Epithelial cell of prostate (primary cell): ENCODE measurements at regions not wholly inside any gene's neighbourhood (a gene's known extent, or its start where the extent isn't known, plus 50 kb on each side); places are given as distances from the start of the nearest gene placed in this dataset.
"Not testable (repeated sequence)": the region's sequence is repeated elsewhere in the genome, so short reads cannot be mapped to it uniquely, and the experiment has no call there.

Source experiments
- DNase-seq: peaks from one replicate; pipeline ENCODE4 v3.0.0-alpha.2; 2011; ENCODE audit warnings: low read depth, low spot score
- H3K27ac ChIP-seq: fragments of 450-650 bp; 2 replicates; pipeline ENCODE4 v1.5.1; 2017; ENCODE audit warnings: mild to moderate bottlenecking

DNA sequence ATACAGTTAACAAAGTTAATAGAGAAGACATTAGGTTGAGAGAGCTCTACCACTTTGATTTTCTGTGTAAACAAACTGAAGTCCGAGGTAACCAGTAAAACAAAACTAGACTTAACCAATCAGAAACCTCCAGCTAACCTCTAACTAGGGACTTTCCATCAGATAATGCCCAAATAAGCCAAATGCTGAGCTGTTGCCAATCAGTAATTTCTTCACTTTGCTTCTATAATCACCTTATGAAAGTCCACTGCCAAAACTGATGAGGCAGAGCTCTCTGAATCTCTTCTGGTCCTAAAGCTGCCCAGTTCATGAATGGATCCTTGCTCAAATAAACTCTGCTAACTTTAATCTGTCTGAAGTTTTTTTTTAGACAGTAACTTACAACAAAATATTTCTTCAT lies 448.0 kb upstream of the NECTIN3 start:
- H3K27ac ChIP-seq = no peak overlapping the region
- DNase-seq = no peak

DNA sequence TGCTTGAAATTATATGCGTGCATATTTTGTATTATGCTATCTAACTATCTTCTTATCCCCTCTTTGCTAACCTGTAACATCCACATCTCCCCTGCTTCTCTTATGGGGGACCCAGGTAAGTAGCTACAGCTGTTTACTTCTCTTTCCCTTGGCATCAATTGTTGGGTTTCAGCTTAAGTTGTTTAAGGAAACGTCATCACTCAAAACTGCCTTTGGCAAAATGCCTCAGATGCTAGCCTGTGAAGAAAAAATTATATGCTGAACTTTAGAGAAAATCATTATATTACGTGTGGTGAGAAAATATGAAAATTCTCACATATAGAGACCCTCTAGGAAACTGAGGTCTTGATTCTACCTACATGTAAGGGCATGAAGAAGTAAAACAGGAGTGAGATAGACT lies 447.0 kb upstream of the NECTIN3 start:
- H3K27ac ChIP-seq = no peak overlapping the region
- no peak for DNase-seq

DNA sequence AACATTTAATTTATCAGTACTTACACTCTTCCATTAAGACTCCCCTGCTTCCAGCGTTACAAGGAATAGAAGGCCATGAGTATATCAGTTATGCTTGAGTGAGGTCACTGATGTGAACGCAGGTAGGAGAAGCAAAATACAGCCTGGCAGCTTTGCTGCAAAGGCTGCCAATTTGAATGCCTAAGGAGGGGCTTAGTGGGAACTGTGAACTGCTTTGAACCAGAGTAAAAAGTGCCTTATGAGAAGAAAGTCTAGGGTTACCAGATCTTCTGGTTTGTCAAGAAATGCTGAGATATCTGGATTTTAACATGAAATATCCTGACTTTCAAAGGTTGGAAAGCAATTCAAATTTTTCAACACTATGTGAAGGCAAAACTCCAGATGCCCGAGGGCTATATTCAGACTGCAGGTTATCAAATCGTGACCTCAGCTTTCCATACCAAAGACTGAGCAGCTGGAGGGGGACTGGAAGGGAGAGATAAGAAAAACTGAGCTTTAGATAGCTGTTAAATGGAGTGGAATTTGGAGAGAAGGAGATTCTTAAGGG lies 446.3 kb upstream of the NECTIN3 start:
- no peak for DNase-seq

DNA sequence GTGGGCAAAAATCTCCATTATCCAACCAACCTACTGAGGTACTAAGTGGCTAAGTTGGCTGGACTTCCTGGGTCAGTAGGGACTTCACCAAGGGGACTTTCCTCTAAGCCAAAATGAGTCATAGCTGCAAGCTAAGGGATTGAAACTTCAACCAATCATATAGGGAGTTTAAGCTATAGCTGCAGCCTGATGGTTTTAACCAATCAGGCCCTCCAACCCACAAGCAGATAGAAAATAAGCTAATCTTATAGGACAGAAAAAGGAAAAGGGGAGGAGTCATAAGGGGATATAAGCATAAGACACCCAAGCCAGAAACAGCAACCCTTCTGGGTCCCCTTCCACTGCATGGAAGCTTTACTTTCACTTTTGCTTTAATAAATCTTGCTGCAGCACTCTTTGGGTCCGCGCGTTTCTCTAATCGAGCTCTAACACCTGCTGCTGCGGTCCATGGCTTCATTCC lies 444.9 kb upstream of the NECTIN3 start:
- not testable (repeated sequence) for DNase-seq, H3K27ac ChIP-seq

More for the DNA sequence above, 446.3 kb upstream of the NECTIN3 start:
- H3K27ac ChIP-seq = no peak overlapping the region

DNA sequence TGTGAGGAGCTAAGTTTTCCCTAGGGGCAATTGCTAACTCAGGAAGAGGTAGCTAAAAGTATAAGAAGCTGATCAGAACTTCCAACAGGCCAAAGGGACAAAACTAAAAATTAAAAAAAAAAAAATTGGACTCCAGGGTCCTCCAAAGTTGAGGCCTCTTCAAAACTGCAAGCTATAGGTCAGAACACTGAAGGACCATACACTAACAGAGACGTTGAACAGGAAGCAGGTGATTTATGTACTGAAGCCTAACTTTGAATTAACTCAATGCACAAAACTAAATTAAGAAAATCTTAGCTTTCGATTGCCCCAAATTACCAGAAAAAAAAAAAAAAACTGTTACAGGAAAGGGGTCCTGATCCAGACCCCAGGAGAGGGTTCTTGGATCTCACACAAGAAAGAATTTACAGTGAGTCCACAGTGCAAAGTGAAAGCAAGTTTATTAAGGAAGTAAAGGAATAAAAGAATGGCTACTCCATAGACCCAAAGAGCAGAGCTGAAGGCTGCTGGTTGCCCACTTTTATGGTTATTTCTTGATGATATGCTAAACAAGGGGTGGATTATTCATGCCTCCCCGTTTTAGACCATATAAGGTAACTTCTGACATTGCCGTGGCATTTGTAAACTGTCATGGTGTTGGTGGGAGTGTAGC lies 442.8 kb upstream of the NECTIN3 start:
- DNase-seq = no peak
- H3K27ac ChIP-seq = no peak overlapping the region

DNA sequence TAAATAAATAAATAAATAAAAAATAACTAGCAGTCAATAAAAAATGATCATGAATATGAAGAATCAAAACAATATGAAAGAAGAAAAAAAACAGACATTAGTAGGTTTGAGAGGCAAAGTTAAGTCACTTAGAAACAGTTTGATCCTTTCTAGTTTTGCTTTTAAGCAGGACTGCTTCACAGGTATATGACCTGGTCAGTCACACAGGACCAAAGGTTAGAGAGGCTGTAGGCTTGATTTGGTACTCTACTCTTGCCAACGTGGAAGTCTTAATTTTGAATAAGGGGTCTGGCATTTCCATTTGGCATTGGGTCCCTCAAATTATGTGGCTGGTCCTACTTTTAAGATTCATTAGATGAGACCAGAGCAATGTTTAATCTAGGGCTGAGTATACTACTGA lies 441.7 kb upstream of the NECTIN3 start:
- no peak overlapping the region for H3K27ac ChIP-seq
- no peak for DNase-seq

DNA sequence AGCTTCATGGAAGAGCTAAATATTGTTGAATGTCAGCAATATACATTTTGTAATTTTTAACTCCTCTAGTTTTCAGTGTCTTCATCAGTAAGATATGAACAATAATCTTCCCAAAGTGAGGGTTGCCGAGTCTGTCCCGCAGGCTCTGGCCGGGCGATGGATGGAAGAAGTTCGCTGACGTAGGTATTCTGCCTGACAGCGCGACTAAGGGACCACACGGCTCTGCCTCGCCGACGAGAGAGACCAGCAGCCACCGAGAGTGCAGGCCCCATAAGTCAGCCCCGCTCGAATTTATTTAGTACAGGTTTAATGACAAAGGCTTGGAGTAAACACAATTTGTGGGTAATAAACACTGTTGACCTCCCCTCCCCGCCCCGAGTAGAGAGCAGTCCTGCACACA lies 427.4 kb upstream of the NECTIN3 start:
- no peak overlapping the region for H3K27ac ChIP-seq
- DNase-seq = no peak

DNA sequence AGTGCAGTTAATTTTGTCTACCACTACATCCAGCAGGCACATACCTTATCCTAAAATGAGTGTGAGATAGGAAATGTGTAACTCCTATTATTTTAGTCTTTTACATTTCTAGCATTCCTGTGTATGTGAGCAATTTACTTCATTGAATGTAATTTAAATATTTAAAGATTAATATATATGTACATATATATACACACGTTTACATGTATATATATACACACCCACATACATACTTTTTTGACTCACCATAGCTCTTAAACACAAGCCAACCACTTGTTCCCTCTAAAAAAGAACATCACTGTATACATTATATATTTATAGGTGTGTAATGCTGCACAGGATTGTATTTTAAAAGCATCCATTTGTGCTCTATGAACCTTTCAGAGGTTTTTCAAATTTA lies 425.6 kb upstream of the NECTIN3 start:
- H3K27ac ChIP-seq = no peak overlapping the region
- DNase-seq = no peak

DNA sequence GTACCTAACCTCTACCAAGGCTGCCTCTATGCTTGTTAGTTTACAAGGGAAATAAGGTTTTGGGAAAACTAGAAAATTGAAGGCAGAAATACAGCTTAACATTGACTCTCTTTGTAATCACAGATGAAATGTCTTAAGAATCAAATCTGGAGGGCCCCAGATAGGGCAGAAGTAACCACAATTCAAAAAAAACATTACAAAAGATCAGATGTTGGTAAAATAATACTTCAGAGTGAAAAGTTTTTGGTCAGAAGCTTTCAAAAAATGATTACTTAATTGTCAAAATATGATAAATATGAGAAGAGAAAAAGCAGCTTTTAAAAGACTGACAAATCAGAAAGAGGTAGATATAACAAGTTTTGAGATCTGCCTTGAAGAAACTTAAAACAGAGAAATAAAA lies 425.1 kb upstream of the NECTIN3 start:
- no peak overlapping the region for H3K27ac ChIP-seq
- no peak for DNase-seq

DNA sequence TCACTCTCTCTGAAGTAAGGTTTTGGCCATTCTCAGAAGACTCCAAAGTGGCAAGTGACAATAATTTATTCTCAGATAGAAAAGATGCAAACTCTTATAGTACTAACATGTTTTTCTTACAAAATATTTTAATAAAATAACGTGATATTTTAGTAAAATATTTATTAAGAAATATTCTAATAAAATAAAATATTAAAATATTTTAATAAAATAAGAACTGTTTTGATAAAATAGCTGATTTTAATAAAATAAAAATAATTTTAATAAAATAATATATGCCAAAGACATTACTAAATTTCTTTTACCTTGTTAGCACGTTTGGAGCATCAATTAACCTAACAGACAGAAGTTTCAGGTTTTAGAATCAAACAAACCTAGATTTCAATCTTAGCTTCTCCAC lies 424.0 kb upstream of the NECTIN3 start:
- no peak overlapping the region for H3K27ac ChIP-seq
- no peak for DNase-seq

DNA sequence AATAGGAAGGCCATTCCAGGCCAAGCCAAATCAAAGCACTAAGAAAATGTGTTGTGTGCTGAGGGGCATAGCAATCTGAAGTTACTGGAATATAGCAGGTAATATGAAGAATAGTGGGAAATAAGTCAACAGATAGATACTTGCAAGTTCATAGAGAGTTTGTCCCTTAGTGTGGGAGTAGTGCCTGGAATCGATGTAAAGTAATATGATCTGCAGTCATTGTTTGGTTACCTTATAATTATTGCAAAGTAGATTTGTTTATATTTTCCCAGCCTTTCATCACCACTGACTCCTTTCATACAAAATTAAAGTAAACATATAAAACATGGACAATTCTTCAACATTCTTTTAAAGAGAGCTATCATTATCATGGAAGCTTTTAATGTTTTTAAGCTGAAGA lies 420.9 kb upstream of the NECTIN3 start:
- DNase-seq = no peak

DNA sequence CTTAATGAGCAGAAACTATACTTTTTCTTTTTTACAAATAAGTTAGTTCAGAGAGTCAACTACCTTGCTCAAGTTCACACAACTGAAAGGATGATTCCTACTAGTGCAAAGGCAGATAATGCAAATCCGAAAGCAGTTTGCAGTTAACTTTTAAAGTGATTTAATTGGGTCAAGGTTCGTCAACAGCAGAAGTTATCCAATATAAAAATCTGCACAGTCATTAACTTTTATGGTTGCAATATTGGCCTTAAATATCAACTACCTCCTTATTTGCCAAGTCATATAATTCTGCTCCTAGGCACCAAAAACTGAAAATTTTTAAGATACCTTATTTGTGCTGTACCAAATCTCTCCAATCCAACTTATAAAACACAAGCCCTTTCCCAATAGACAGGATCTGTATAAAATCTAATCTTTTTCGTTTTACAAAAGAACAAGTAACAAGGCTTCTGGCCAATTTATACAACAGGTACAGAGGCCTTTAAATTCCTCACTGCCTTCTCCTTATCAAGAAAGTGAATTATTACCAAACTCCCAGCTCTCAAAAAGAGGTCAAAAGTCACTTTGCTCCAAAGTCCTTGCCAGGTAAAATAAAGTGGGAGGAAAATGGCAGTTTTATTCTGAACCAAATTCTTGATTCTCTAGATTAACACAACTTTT lies 416.6 kb upstream of the NECTIN3 start:
- H3K27ac ChIP-seq = no peak overlapping the region
- DNase-seq = no peak

More for the DNA sequence above, 420.9 kb upstream of the NECTIN3 start:
- no peak overlapping the region for H3K27ac ChIP-seq

DNA sequence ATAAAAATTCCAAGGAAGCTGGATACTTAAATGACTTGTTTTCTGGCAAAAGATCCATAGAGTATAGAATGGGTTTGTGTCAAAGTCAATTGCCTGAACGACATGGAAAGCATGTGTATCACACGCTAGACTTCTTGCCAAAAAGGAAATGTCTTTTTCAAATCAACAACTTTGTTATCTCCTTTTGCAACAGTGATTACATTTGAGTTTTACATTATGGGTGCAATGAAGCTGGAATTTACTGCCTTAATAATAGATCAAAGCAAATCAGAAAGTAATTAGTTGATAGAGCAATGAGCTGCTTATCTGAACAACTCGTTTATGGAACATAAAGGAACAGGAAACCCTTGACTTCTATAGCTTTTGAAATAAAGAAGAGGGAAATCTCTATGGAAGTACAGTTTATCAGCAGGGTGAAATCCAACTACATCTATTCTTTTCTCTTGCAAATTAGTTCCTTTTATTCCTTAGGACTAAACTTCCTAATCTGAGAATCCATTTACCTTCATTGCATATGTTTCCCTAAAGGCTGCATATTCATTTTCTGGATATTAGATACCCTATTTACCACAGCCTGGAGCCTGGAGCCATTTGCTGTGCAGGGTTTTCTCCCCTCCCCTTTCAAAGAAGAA lies 415.1 kb upstream of the NECTIN3 start:
- no peak overlapping the region for H3K27ac ChIP-seq
- no peak for DNase-seq

DNA sequence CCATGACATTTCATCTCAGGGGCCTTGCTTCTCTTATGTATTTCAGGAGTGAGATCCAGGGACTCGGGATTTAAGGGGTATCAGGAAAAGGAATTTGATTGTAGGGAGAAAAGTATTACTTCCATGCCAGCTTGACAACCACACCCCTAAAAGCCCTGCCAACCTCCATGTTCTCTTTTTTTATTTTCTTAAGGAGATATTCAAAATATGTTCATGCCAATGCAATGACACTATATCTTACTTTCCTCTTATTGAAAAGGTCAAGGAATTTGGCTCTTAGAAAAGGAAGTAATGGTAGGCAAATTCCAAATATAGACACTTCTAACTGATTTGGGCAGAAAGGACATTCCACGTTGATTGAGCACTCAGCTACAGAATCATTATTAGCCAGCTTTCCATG lies 407.5 kb upstream of the NECTIN3 start:
- no peak for DNase-seq
- H3K27ac ChIP-seq = no peak overlapping the region

DNA sequence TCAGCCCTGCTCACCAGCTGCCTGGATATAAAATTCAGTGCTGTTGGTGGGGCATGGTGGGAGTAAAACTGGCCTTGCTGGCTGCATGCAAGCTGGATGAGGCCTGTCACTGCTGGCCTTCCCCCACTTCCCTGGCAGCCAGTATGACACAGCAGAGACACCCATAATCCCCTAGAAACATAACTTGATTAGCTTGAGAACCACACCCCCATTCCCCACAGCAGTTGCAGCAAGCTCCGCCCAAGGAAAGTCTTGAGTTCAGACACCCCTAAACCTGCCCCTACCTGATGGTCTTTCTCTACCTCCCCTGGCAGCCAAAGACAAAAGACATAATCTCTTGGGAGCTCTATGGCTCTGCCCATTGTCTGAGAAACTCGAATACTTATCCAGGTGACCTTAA lies 405.1 kb upstream of the NECTIN3 start:
- DNase-seq = no peak
- no peak overlapping the region for H3K27ac ChIP-seq

DNA sequence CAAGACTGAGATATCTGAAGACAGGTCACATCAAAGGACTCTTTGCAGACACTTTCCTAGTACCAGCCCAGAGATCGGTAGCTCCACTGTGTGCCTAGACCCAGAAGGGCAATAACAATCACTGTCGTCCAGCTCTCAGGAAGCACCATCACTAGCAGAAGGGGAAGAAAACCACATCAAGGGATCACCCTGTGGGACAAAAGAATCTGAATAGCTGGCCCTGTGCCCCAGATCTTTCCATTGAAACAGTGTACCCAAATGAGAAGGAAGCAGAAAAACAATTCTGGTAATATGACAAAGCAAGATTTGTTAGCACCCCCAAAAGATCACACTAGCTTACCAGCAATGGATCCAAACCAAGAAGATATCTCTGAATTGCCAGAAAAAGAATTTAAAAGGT lies 404.4 kb upstream of the NECTIN3 start:
- H3K27ac ChIP-seq = no peak overlapping the region
- DNase-seq = no peak

DNA sequence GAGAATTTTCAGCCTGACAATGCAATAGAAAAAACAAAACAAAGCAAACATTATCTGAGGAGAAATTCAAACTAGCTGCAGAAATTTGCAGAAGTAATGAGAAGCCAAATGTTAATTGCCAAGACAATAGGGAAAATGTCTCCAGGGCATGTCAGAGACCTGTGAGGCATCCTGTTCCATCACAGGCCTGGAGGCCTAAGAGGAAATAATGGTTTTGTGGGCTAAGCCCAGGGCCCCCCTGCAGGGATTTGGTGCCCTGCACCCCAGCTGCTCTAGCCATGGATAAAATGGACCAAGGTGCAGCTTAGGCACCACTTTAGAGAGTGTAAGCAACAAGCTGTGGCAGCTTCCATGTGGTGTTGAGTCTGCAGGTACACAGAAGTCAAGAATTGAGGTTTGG lies 401.2 kb upstream of the NECTIN3 start:
- H3K27ac ChIP-seq = no peak overlapping the region
- no peak for DNase-seq

DNA sequence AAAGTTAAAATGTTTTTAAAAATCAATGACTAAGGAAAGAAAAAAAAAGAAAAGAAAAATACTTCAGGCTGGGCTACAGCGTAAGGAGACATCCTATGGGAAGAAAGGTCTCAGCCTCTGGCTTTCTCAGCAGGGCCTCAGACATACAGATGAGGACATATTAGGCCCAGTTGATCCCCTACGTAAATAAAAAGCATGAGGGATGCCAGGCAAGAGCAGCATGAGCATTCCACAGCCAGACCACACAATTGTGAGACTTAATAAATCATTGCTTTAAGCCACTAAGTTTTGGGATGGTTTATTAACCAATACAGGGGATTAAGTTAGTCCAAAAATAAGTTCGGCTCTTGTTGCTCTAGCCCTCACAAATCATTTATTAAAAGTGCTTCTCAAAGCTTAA lies 394.1 kb upstream of the NECTIN3 start:
- DNase-seq = no peak
- no peak overlapping the region for H3K27ac ChIP-seq

DNA sequence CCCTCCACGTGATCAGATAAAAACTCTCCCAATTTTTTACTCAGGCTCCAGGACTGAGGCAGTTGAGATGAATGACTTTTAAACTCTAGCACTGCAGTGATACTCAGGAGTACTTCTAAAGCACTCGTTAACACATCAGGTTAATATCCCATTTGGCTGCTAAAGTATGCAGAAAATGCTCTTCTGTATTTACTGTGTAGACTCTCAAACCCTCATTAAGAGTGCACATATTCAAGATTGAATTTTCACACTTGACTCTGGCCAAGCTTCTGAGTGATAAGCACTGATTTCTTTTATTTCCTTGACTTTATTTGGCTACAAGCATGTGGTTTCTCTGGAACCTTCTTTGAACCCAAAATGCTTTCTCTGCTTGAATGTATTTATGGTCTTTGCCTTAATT lies 392.3 kb upstream of the NECTIN3 start:
- H3K27ac ChIP-seq = no peak overlapping the region
- no peak for DNase-seq

DNA sequence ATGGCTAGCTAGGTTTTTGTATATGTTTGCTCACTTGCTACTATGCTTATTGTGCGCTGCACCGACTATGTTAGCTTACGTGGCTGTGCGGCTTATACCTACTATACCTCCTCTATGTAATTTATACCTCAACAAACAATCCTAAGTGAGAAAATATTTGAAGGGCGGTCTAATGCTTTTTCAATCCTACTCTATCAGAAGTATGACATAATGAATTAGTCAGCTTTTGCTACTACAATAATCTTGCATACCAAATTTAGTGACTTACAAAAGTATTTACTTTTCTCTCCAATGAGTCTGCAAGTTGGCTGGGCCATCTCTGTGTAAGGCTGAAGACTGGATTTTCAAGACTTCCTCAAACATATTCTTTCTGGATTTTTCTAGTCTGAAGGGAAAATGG lies 391.2 kb upstream of the NECTIN3 start:
- no peak for DNase-seq
- H3K27ac ChIP-seq = no peak overlapping the region

DNA sequence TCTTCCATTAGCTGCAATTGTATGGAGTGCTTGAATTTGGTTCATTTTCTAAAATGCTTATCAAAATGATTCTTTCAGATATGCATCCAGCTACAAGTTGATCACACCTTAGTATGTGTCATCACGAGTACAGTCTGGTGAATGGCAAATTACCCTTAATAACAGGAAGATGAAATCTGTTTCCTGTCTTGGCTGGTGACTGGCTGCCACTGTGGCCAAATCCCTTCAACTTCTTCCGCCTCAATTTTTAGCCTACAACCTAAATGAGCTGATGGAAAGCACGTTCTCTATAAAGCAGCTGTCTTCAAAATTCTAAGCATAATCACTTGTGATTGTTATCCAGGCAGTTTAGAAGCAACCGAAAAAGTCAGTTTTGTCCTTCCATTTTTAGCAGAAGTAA lies 387.1 kb upstream of the NECTIN3 start:
- DNase-seq = no peak
- no peak overlapping the region for H3K27ac ChIP-seq
